Tibial nerve (tissue), 4 donors: ENCODE measurements at regions not wholly inside any gene's neighbourhood (a gene's known extent, or its start where the extent isn't known, plus 50 kb on each side); places are given as distances from the start of the nearest gene placed in this dataset.

Source experiments
- DNase-seq, 2 donors: peaks; one replicate each; pipeline ENCODE4 v3.0.0-alpha.2; 2019; ENCODE audit warnings: low spot score in 2 of 2
- H3K27ac ChIP-seq, 4 donors: fragments of 200-600 bp; sonication (generic) in 3 of 4; one replicate each; pipeline ENCODE4 v1.5.1; 2017 to 2019; ENCODE audit warnings: mild to moderate bottlenecking in 1 of 4
- H3K27me3 ChIP-seq, 2 donors: fragments of 200-600 bp; sonication (generic) in 1 of 2; one replicate each; pipeline versions ENCODE4 v1.5.1 to v1.6.0; 2017 to 2019
- H3K36me3 ChIP-seq, 3 donors: fragments of 200-600 bp; sonication (generic); one replicate each; pipeline ENCODE4 v1.5.1; 2018 to 2019
- H3K4me1 ChIP-seq, 4 donors: fragments of 200-600 bp; sonication (generic) in 3 of 4; one replicate each; pipeline ENCODE4 v1.5.1; 2017 to 2019
- H3K4me3 ChIP-seq, 4 donors: fragments of 200-600 bp; sonication (generic) in 3 of 4; one replicate each; pipeline ENCODE4 v1.5.1; 2017 to 2019; ENCODE audit warnings: mild to moderate bottlenecking in 1 of 4, moderate library complexity in 1 of 4
- H3K9me3 ChIP-seq, 4 donors: fragments of 200-600 bp; sonication (generic) in 3 of 4; one replicate each; pipeline ENCODE4 v1.5.1; 2017 to 2019
- EP300 ChIP-seq, 2 donors: sonication (generic); formaldehyde crosslinking; IDR thresholded peaks; one replicate each; pipeline ENCODE4 v1.6.1; 2017; ENCODE audit warnings: antibody characterized with exemption in 2 of 2, mild to moderate bottlenecking in 1 of 2
- POLR2A ChIP-seq, 2 donors: fragments of 450-650 bp; IDR thresholded peaks; one replicate each; pipeline ENCODE4 v1.6.1; 2017; ENCODE audit warnings: antibody characterized with exemption in 2 of 2, mild to moderate bottlenecking in 2 of 2, moderate library complexity in 2 of 2
- WGBS, 2 donors: methylation state at CpG; one replicate each; pipeline ENCODE4 v1.1.5; 2018; 5-methylcytosine and 5-hydroxymethylcytosine counted together
- TF ChIP-seq, protein P1 (sequence below), 5 experiments: fragments of 200-600 bp in 3 of 5; fragments of 450-650 bp in 2 of 5; sonication (generic) in 3 of 5; IDR thresholded peaks; one replicate each; pipeline ENCODE4 v1.5.1; 2016 to 2019; ENCODE audit warnings: antibody characterized with exemption in 5 of 5, mild to moderate bottlenecking in 3 of 5, moderate library complexity in 2 of 5

DNA sequence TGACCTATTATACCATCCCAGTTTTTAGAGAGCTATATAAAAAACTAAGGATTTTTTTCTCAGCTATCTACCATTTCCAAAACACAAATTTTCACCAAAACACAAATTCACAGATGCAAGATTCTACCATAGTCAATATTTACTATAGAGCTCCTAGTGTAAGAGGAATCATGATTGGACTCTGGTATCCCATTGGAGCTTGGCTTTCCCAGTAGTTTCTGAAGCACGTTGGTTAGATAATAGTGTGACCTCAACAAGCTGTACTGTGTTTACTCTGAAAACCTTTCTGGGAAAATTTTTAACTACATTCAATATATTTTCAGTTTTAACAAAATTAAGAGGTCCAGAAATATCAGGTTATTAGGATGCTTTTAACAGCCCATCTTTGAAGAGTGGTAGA lies 660.6 kb upstream of the SLC10A2 start:
- no peaks in the 10 kb centered on the region for H3K36me3 ChIP-seq
- no peaks in the 10 kb centered on the region for H3K4me1 ChIP-seq
- H3K9me3 ChIP-seq, result no peaks in the 10 kb centered on the region
- H3K27ac ChIP-seq, result no peak overlapping the region
- no peak for DNase-seq
- no peak overlapping the region for H3K4me3 ChIP-seq
- TF ChIP-seq, protein P1, sequence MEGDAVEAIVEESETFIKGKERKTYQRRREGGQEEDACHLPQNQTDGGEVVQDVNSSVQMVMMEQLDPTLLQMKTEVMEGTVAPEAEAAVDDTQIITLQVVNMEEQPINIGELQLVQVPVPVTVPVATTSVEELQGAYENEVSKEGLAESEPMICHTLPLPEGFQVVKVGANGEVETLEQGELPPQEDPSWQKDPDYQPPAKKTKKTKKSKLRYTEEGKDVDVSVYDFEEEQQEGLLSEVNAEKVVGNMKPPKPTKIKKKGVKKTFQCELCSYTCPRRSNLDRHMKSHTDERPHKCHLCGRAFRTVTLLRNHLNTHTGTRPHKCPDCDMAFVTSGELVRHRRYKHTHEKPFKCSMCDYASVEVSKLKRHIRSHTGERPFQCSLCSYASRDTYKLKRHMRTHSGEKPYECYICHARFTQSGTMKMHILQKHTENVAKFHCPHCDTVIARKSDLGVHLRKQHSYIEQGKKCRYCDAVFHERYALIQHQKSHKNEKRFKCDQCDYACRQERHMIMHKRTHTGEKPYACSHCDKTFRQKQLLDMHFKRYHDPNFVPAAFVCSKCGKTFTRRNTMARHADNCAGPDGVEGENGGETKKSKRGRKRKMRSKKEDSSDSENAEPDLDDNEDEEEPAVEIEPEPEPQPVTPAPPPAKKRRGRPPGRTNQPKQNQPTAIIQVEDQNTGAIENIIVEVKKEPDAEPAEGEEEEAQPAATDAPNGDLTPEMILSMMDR (IDR thresholded peaks at IDR 0.05), result no peak
- TF ChIP-seq EP300 (IDR thresholded peaks at IDR 0.05), result no peak
- TF ChIP-seq POLR2A (IDR thresholded peaks at IDR 0.05), result no peak
- 82 to 84% methylated on average over 1 of the region's 1 CpG for WGBS, 2 donors
- no peaks in the 10 kb centered on the region for H3K27me3 ChIP-seq

- Histone ChIP-seq H3K9me3 (no peaks in the 10 kb centered on the region), H3K27me3 (no peaks in the 10 kb centered on the region), H3K4me1 (no peaks in the 10 kb centered on the region), H3K4me3 (no peak overlapping the region), H3K27ac (no peak overlapping the region), H3K36me3 (no peaks in the 10 kb centered on the region)
- WGBS, 2 donors, result 0 to 16% methylated on average over 1 of the region's 1 CpG
- no peak for DNase-seq
- TF ChIP-seq, protein P1 (IDR thresholded peaks at IDR 0.05), result no peak
- TF ChIP-seq POLR2A (IDR thresholded peaks at IDR 0.05) (no peak), EP300 (IDR thresholded peaks at IDR 0.05) (no peak)
Observed at GRCh38 chr13:103716718-103717117, 650.5 kb upstream of the SLC10A2 start.

DNA sequence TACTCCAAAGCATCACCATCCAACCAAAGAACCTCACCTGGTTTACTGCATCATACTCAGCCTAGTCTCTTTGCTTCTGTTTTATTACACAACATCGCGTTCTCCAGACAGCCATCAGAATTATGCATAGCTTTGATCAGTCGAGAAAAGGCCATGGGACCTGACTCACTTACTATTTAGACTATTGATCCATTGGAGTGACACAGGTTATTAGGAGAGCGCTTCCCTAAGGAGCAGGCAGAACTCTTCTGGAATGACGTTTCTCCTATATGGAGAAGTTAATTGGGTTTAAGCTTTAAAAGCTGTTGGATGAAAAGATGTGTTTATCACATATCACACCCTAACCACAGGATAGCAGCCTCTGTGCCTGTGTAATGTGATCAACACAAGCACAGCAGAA lies 649.1 kb upstream of the SLC10A2 start:
- DNase-seq, result no peak
- no peaks in the 10 kb centered on the region for H3K36me3 ChIP-seq
- no peaks in the 10 kb centered on the region for H3K4me1 ChIP-seq
- no peaks in the 10 kb centered on the region for H3K27me3 ChIP-seq
- 91 to 92% methylated on average over 5 of the region's 5 CpGs for whole genome bisulfite sequencing, 2 donors
- no peak overlapping the region for H3K27ac ChIP-seq
- H3K9me3 ChIP-seq, result no peaks in the 10 kb centered on the region
- TF ChIP-seq POLR2A (IDR thresholded peaks at IDR 0.05), result no peak
- TF ChIP-seq, protein P1 (IDR thresholded peaks at IDR 0.05), result no peak
- TF ChIP-seq EP300 (IDR thresholded peaks at IDR 0.05), result no peak
- no peak overlapping the region for H3K4me3 ChIP-seq

DNA sequence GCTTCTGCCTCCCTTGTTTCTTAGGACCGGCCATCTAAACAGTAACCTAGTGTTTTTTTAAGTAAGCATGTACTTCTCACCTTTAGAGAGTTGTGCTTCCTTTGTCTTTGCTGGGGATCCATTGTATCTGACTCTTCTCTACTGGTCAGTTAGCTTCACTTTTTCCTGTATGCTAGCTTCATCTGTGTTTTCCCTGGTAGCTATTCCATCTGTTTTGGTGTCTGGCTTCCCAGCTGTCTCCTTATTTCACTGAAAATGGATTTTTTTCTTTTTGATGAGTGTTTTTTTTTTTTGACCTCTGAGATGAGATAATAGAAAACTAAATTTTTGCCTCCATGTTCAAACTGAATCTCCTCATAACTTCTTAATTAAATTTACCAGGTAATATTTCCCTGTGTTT lies 637.0 kb upstream of the SLC10A2 start:
- no peak overlapping the region for H3K4me3 ChIP-seq
- DNase-seq, result no peak
- H3K9me3 ChIP-seq, result peaks cover 0 to 3% (median 0%) of the 10 kb centered on the region in 4 donors
- no peak overlapping the region for H3K27ac ChIP-seq
- H3K36me3 ChIP-seq, result no peaks in the 10 kb centered on the region
- H3K4me1 ChIP-seq, result no peaks in the 10 kb centered on the region
- no peaks in the 10 kb centered on the region for H3K27me3 ChIP-seq
- 81 to 87% methylated on average over 1 of the region's 1 CpG for WGBS, 2 donors
- no peak for TF ChIP-seq EP300 (IDR thresholded peaks at IDR 0.05)
- TF ChIP-seq, protein P1 (IDR thresholded peaks at IDR 0.05), result no peak
- TF ChIP-seq POLR2A (IDR thresholded peaks at IDR 0.05), result no peak

GRCh38 chr13:103698000-103698399 lies 631.8 kb upstream of the SLC10A2 start:
- no peak for DNase-seq
- no peaks in the 10 kb centered on the region for H3K9me3 ChIP-seq
- TF ChIP-seq EP300 (IDR thresholded peaks at IDR 0.05), result no peak
- TF ChIP-seq, protein P1 (IDR thresholded peaks at IDR 0.05), result no peak
- no peak for TF ChIP-seq POLR2A (IDR thresholded peaks at IDR 0.05)
- no peak overlapping the region for H3K4me3 ChIP-seq
- H3K27ac ChIP-seq, result no peak overlapping the region
- no peaks in the 10 kb centered on the region for H3K27me3 ChIP-seq
- no peaks in the 10 kb centered on the region for H3K36me3 ChIP-seq
- 71 to 80% methylated on average over 5 of the region's 5 CpGs for WGBS, 2 donors
- no peaks in the 10 kb centered on the region for H3K4me1 ChIP-seq
